HG03175 (cell line): ENCODE measurements at regions not wholly inside any gene's neighbourhood (a gene's known extent, or its start where the extent isn't known, plus 50 kb on each side); places are given as distances from the start of the nearest gene placed in this dataset.

ENCODE experiments used
- ATAC-seq: cut with Tn5 transposase; IDR thresholded peaks from one replicate; pipeline ENCODE4 v1.9.1; 2021; ENCODE audit warnings: mild to moderate bottlenecking, moderate library complexity; ENCODE audit not compliant: unreplicated experiment

DNA sequence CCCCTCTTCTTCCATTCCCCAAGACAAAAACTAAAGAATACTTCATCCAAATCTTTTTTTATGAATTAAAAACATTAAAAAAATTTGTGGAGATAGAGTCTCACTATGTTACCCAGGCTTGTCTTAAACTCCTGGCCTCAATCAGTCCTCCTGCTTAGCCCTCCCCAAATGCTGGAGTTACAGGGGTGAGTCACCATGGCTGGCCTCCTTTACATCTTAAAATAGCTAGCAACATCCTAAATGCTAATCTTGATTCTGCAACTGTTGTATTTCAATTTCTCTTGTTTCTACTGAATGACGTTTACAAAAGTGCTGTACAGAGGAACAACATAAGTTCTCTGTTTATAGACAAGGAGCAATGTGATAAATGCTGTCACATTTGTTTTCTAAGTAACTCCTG lies 483.5 kb downstream of the ADGRL2 start:
- no peak for ATAC-seq

GRCh38 chr1:82279241-82279640 lies 478.5 kb downstream of the ADGRL2 start:
- ATAC-seq, result no peak

DNA sequence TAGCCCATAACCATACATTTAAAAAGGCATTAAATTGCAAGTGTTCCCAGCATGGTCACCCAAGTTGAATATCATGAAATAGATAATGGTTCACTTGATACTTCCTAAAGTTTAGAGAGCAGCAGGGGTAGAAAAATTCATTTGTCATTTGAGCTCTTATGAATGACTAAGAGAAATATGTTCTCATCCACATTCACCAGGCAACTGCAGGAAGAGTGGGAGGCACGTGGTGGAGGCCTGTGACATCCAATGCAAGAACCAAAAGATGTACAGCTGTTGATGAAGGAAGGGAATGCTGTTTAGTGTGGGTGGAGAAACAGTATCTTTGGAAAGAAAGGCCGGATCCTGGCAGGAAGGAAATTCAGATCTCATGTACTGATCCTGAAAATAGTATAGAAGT lies 473.1 kb downstream of the ADGRL2 start:
- no peak for ATAC-seq

GRCh38 chr1:82269431-82269830 lies 468.7 kb downstream of the ADGRL2 start:
- no peak for ATAC-seq

DNA sequence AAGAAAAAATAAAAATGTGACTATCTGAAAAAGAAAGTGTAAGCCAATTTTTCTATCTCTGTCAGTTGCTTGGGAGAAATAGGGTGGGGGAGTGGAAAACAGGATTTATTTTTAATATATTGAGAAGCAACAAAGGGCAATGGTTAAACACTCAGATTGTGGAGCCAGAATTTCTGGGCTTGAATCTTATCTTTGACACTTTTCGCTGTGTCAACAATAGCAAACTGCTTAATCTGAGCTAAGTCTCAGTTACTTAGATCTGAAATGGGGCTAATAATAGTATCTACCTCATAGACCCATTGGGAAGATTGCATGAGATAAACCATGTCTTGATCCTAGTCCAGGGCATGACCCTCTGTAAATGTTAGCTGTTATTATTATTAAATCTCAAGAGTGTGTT lies 468.1 kb downstream of the ADGRL2 start:
- no peak for ATAC-seq

DNA sequence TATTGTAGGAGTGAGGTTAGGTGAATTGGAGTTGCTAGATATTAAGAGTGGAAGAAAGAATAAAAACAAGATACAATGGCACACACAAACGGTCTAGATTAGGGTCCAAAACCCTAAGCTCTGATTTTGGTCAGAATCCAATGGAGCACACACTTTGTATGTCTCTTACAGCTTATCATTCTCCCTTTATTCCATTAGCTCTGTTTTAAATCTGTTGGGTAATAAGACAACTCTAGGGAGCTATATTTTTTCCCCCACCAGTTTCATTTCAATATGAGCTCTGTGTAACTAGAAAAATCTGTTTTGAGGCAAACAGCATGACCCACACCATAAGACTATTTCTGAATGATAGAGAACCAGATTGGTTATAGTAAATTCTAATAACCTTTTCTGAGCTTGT lies 465.6 kb downstream of the ADGRL2 start:
- no peak for ATAC-seq

DNA sequence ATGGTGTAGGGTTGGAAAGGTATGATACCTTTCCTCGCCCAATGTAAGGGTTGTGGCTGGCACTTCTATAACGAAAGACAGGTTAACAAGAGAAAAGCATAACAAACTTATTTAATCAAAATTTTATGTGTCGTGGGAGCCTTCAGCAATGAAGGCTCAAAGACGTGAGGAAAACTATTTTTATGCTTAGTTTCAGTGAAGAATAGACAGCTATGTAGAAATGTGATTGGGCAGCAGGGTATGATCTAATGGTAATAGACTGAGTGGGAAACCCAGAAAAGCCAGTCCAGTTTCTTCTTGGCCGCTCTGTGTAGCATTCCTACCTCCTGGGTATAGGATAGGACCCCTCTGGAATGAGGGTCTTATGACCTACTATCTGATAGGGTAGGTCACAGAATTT lies 464.7 kb downstream of the ADGRL2 start:
- no peak for ATAC-seq

- no peak for ATAC-seq
These were observed 464.1 kb downstream of the ADGRL2 start for GRCh38 chr1:82264802-82265201.

DNA sequence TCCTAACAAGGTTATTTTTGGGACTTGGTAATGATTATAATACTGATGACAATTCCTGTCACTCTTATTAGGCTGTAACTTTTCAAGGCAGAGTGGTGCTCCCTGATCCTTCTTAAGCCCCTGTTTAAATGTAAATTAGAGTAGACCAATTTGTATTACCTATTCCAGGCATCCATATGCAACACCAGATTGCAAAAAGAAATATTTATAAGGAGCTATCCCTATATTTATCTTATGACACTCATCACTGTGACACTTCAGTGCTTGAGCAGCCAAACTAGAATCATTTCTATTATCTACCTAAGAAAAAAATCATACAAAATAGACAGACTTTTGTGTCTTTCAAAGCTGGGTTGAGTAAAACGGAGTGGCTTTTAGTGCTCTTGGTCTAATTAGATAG lies 462.7 kb downstream of the ADGRL2 start:
- ATAC-seq, result no peak

DNA sequence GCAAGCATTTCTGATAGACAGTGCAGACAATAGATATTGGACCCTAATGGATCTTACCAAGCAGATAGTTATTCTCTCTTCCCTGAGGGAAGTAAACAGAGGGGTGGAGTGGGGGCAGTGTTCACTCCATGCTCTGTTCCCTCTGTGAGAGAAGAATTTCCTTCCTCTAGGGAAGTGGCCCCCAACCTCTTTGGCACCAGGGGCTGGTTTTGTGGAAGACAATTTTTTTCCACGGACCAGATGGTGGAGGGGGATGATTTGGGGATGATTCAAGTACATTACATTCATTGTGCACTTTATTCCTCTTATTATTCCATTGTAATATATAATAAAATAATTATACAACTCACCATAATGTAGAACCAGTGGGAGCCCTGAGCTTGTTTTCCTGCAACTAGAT lies 459.9 kb downstream of the ADGRL2 start:
- no peak for ATAC-seq

DNA sequence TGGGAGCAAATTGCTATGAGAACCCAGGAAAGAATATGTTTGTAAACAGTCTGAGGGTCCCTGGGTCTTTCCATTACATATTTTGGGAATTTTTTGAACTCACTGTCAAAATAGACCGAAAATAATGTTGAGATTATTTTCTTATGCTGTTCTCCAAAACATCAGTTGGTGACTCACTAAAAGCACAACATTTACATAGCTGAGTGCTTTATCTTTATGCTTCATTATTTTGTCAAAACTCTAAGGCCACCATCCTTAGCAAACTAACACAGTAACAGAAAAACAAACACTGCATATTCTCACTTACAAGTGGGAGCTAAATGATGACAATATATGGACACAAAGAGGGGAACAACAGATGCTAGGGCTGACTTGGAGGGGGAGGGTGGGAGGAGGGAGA lies 459.3 kb downstream of the ADGRL2 start:
- ATAC-seq, result no peak

GRCh38 chr1:82258887-82259286 lies 458.2 kb downstream of the ADGRL2 start:
- no peak for ATAC-seq

DNA sequence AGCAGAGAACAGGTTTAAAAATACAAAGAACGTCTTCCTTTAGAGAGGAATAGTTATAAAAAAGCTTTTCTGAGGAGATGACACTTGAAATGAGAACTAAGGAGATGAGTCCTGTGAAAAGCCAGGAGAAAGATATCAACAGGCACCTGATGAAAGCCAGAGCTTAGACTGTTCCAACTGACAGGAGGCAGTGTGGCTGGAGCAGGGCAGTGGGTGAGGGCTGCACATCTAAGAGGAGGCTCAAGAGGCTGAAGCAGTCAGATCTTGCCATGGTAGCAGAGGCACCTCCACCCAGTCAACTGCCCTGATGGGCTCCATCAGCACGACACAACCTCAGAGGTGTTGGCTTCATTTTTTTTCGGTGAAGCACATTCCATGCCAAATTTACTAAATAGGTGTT lies 445.3 kb downstream of the ADGRL2 start:
- ATAC-seq, result no peak

GRCh38 chr1:82245345-82246014 lies 444.7 kb downstream of the ADGRL2 start:
- peak; percentile 53 for ATAC-seq

- ATAC-seq, result no peak
These were observed 439.8 kb downstream of the ADGRL2 start for GRCh38 chr1:82240571-82240970.

DNA sequence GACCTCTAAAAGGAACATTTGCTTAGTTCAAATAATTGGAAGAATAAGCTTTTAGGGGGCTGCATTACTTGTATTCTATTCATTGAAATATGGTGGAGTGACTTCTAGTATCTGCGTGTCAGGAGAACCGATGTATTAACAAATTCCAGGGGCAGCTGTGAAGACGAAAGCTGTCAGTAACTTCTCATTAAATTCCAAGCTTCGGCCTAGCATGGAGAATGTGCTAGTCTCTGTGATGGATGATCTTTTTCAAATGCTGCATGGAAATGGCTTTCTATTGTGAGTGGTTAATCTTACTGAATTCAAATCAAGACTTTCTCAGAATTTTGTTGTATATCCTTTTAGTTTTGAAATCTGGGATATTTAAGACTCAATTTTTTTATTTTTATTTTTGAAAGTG lies 429.9 kb downstream of the ADGRL2 start:
- no peak for ATAC-seq

GRCh38 chr1:82227306-82228095 lies 426.8 kb downstream of the ADGRL2 start:
- ATAC-seq, result no peak

DNA sequence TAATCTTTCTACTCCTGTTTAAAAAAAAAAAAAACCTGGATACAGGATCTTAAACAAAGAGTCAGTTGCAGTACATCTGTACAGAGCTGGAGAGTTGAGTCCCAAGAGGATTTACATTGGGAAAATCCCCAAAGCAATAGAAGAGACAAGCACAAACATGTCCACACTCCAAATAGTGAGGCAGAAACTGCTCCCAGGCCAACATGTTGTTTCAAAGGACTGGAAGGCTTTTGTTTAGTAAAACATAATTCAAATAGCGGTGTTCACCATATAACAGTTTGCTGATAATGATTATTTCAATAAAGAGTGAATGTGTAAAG lies 425.4 kb downstream of the ADGRL2 start:
- no peak for ATAC-seq

- peak; percentile 81 for ATAC-seq
These were observed 424.9 kb downstream of the ADGRL2 start for GRCh38 chr1:82225421-82226185.

- no peak for ATAC-seq
These were observed 422.4 kb downstream of the ADGRL2 start for GRCh38 chr1:82223091-82223490.

DNA sequence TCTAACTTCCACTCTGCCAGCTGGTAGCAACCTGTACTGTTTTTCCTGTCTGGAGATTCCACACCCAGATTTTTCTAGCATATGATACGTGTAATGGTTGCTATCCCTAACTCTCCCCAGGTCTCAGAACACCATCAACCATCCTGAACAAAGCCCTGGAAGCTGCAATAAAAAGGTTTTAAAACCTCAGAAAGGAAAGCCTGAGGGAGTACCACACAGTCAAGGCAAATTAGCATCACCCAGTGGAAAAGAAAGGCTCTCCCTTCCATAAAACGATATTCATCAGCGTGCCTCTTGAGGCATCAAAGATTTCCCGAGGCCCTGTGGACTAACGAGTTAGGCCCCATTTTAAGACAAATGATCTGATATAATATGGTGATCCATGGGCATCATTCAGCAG lies 421.0 kb downstream of the ADGRL2 start:
- ATAC-seq, result no peak

DNA sequence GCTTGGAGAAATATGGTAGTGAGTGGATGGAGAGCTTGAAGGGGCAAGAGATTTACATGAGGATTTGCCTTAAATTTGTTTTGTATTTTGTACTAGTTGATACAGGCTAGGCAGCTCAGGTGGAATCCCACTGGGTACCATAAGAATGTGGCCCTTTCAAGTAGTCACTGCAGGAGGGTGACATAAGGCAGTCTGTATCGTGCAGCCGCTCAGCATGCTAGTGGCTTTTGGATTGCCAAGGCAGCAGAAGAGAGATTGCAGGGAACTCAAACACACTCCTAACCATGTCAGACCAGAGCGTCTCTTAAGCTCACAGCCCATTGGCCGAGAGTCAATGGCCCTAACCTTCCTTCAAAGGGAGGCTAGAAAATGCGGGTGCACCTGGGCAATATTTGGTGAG lies 420.0 kb downstream of the ADGRL2 start:
- ATAC-seq, result no peak
